GM12878 (cell line): ENCODE measurements at regions not wholly inside any gene's neighbourhood (a gene's known extent, or its start where the extent isn't known, plus 50 kb on each side); places are given as distances from the start of the nearest gene placed in this dataset.

Experiments
- ATAC-seq: fragments of 200-7000 bp; cut with Tn5 transposase; 3 replicates; pipeline ENCODE4 v1.9.1; 2020; ENCODE audit warnings: mild to moderate bottlenecking, moderate library complexity
- BruUV-seq: library from RNA; stranded (reverse); fragments of 400-500 nt; replicated peaks from 2 replicates; lab custom pipeline; 2021; lab: Mats Ljungman, UMichigan
- CTCF ChIA-PET: fragments of 300-600 bp; sonication (Branson Sonifier 250); formaldehyde crosslinking; extraction: SDS; loops from one replicate; lab custom pipeline; 2021; ENCODE audit warnings: inconsistent platforms; lab: Yijun Ruan, JAX
- POLR2A ChIA-PET: fragments of 350-600 bp; formaldehyde crosslinking; extraction: SDS; loops from one replicate; lab custom pipeline; 2021; ENCODE audit warnings: inconsistent platforms; lab: Charles Lee
- RAD21 ChIA-PET: fragments of 300-600 bp; sonication (Branson Sonifier 250); formaldehyde crosslinking; loops from one replicate; lab custom pipeline; 2023; ENCODE audit warnings: antibody characterized with exemption; ENCODE audit not compliant: unreplicated experiment; lab: Charles Lee
- SMC1A ChIA-PET: fragments of 300-600 bp; sonication (Branson Sonifier 250); formaldehyde crosslinking; loops from one replicate; lab custom pipeline; 2023; ENCODE audit not compliant: unreplicated experiment, uncharacterized antibody; lab: Charles Lee
- DNase-seq: peaks from one replicate; pipeline ENCODE4 v3.0.0-alpha.2; 2011; ENCODE audit warnings: low read depth, low spot score
- FAIRE-seq: peaks from 3 replicates; lab custom pipeline; 2011; peaks lifted over from hg19 to GRCh38; lab: Jason Lieb, UNC
- H2AFZ ChIP-seq: 2 replicates; pipeline ENCODE4 v1.6.0; 2011; ENCODE audit warnings: low read depth, low read length, control low read depth; ENCODE audit not compliant: control insufficient read depth
- H3K27ac ChIP-seq: 2 replicates; pipeline ENCODE4 v1.5.1; 2011; ENCODE audit warnings: control low read depth; ENCODE audit not compliant: control insufficient read depth, insufficient read depth
- H3K27me3 ChIP-seq, 2 experiments: replicated peaks in 1 of 2; 2 replicates each; pipeline versions ENCODE4 v1.6.0 to v1.6.1; 2011; ENCODE audit warnings: low read length in 1 of 2; ENCODE audit not compliant: control insufficient read depth in 2 of 2, insufficient read depth in 2 of 2
- H3K36me3 ChIP-seq, 2 experiments: 2 replicates each; pipeline ENCODE4 v1.5.1; 2011; ENCODE audit warnings: low read length in 1 of 2; ENCODE audit not compliant: control insufficient read depth in 2 of 2, insufficient read depth in 2 of 2
- H3K4me1 ChIP-seq: 2 replicates; pipeline ENCODE4 v1.6.1; 2011; ENCODE audit warnings: mild to moderate bottlenecking, low read length, moderate library complexity, mixed read lengths; ENCODE audit not compliant: control insufficient read depth, insufficient read depth
- H3K4me2 ChIP-seq: 2 replicates; pipeline ENCODE4 v1.6.0; 2011; ENCODE audit warnings: control low read depth; ENCODE audit not compliant: control insufficient read depth, insufficient read depth
- H3K4me3 ChIP-seq: fragments of 200-600 bp; sonication (generic); 2 replicates; pipeline ENCODE4 v1.5.1; 2016
- H3K79me2 ChIP-seq: 2 replicates; pipeline ENCODE4 v1.6.0; 2011; ENCODE audit warnings: low read length; ENCODE audit not compliant: control insufficient read depth, insufficient read depth
- H3K9ac ChIP-seq: 2 replicates; pipeline ENCODE4 v1.8.0; 2011; ENCODE audit warnings: low read length, control low read depth, mixed read lengths; ENCODE audit not compliant: control insufficient read depth, insufficient read depth
- H3K9me3 ChIP-seq: replicated peaks from 3 replicates; pipeline ENCODE4 v1.5.1; 2011; ENCODE audit warnings: mild to moderate bottlenecking, low read length; ENCODE audit not compliant: control insufficient read depth, insufficient read depth
- H4K20me1 ChIP-seq: 2 replicates; pipeline ENCODE4 v1.6.0; 2011; ENCODE audit not compliant: control insufficient read depth, insufficient read depth
- CBX5 ChIP-seq: sonication (generic); IDR thresholded peaks from 2 replicates; pipeline ENCODE4 v1.6.1; 2016; ENCODE audit warnings: low read depth, moderate library complexity, mild to moderate bottlenecking, inconsistent platforms
- CREM ChIP-seq: IDR thresholded peaks from 2 replicates; pipeline ENCODE4 v1.6.1; 2014; ENCODE audit warnings: antibody characterized with exemption, low read depth
- NR2C1 ChIP-seq: fragments of 450-650 bp; IDR thresholded peaks from 2 replicates; pipeline ENCODE4 v1.6.1; 2017; ENCODE audit warnings: antibody characterized with exemption, mild to moderate bottlenecking, moderate library complexity
- POLR2A ChIP-seq: IDR thresholded peaks from 2 replicates; pipeline ENCODE4 v1.6.1; 2011; ENCODE audit warnings: low read depth, mild to moderate bottlenecking, low read length
- TBL1XR1 ChIP-seq: IDR thresholded peaks from 2 replicates; pipeline ENCODE4 v1.6.1; 2012; ENCODE audit warnings: low read depth, low read length, improper control_type of control experiment
- TCF7 ChIP-seq: IDR thresholded peaks from 2 replicates; pipeline ENCODE4 v1.6.1; 2014; ENCODE audit warnings: antibody characterized with exemption, borderline replicate concordance
- ZZZ3 ChIP-seq: IDR thresholded peaks from 2 replicates; pipeline ENCODE4 v1.6.1; 2011; ENCODE audit warnings: low read depth; ENCODE audit not compliant: control insufficient read depth, insufficient read length
- WGBS: methylation state at CpG from one replicate; pipeline ENCODE4 v1.1.6; 2016; ENCODE audit warnings: low lambda C conversion rate; ENCODE audit not compliant: insufficient replicate concordance, insufficient coverage; ENCODE audit errors: missing lambda C conversion rate; 5-methylcytosine and 5-hydroxymethylcytosine counted together
- in situ Hi-C: fragments of 300-500 bp; cut with MboI; formaldehyde crosslinking; loops from 9 replicates; pipeline ENCODE4 v1.14.3; 2018; ENCODE audit warnings: mixed read lengths
- intact Hi-C: fragments of 100-400 bp; cut with micrococcal nuclease; formaldehyde crosslinking; loops from one replicate; pipeline ENCODE4 v1.14.2; 2022; ENCODE audit not compliant: unreplicated experiment

DNA sequence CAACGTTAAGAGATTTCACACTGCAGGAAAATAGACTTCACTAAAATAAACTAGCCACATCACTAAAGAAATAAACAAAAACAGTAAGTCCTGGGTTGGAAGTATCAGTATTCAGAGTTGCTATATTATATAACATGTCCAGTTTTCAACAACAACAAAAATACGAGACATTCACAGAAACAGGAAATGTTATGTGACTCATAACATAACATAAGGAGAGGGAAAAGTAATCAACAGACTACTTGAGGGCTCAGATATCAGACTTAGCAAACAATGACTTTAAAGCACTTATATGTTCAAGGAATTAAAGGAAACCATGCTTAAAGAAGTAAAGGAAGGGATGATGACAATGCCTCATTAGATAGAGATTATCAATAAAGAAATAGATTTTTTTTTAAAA, 73.5 kb upstream of the MKLN1 start:
- no peaks in the 10 kb centered on the region; a peak in 1 of 4 replicates for H3K27me3 ChIP-seq
- no peak for ATAC-seq
- no peaks in the 10 kb centered on the region for H3K36me3 ChIP-seq
- no peaks in the 10 kb centered on the region for H3K79me2 ChIP-seq
- POLR2A ChIA-PET, result interaction anchor here (0.6 kb wide), 1 partner anchor 126 kb away, joined by 3 read pairs; no protein-coding TSS in a partner anchor
- no peaks in the 10 kb centered on the region for H4K20me1 ChIP-seq
- H3K4me3 ChIP-seq, result no peak overlapping the region
- 42% methylated on average over 2 of the region's 2 CpGs for WGBS
- no peaks in the 10 kb centered on the region for H3K4me1 ChIP-seq
- BruUV-seq, result no TSS peak
- in situ Hi-C loops (no loop called here), intact Hi-C loops (no loop called here)
- CTCF ChIA-PET, result no interaction called here
- H3K27ac ChIP-seq, result no peak overlapping the region
- no peak overlapping the region for H2AFZ ChIP-seq
- RAD21 ChIA-PET, result no interaction called here
- H3K9ac ChIP-seq, result no peak overlapping the region
- SMC1A ChIA-PET, result interaction anchor here (1.7 to 2.0 kb wide), 2 partner anchors 13 to 131 kb away, joined by 5 to 6 read pairs; no protein-coding TSS in a partner anchor
- no peak for FAIRE-seq
- peaks cover 3% of the 10 kb centered on the region; the same call in 2 of the 3 replicates for H3K9me3 ChIP-seq
- no peak overlapping the region for H3K4me2 ChIP-seq
- DNase-seq, result no peak
- TF ChIP-seq TCF7 (no peak), TBL1XR1 (no peak), POLR2A (no peak), NR2C1 (no peak)

DNA sequence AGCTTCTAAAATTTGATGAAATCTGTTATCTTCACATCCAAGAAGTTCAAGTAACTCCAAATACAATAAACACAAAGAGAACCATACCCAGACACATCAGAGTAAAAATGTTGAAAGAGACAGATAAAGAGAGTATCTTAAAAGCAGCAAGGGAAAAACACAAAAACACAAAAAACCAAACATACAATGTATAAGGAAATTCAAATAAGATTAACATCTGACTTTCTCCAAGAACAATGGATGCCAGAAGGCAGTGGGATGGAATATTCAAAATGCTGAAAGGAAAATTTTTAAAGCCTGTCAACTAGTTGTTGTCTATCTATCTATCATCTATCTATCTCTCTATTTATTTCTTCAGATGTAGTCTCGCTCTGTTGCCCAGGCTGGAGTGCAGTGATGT, 72.4 kb upstream of the MKLN1 start:
- no peaks in the 10 kb centered on the region for H3K4me1 ChIP-seq
- SMC1A ChIA-PET, result no interaction called here
- TF ChIP-seq CBX5, result peak; percentile 94
- TF ChIP-seq CREM, result no peak
- no peak for TF ChIP-seq ZZZ3
- CTCF ChIA-PET, result no interaction called here
- BruUV-seq, result no TSS peak
- FAIRE-seq (no peak), ATAC-seq (no peak), DNase-seq (no peak)
- WGBS, result 82% methylated on average over 1 of the region's 1 CpG
- no peaks in the 10 kb centered on the region; a peak in 1 of 4 replicates for H3K27me3 ChIP-seq
- no peak overlapping the region for H3K9ac ChIP-seq
- no peak overlapping the region for H3K4me3 ChIP-seq
- H2AFZ ChIP-seq, result no peak overlapping the region
- H3K4me2 ChIP-seq, result no peak overlapping the region
- peaks cover 3% of the 10 kb centered on the region; the same call in 2 of the 3 replicates for H3K9me3 ChIP-seq
- RAD21 ChIA-PET, result no interaction called here
- H3K79me2 ChIP-seq, result no peaks in the 10 kb centered on the region
- H3K27ac ChIP-seq, result no peak overlapping the region
- in situ Hi-C loops (no loop called here), intact Hi-C loops (no loop called here)
- H3K36me3 ChIP-seq, result no peaks in the 10 kb centered on the region
- no peaks in the 10 kb centered on the region for H4K20me1 ChIP-seq
- POLR2A ChIA-PET, result no interaction called here
